ENCODE measurements at regions not wholly inside any gene's neighbourhood (a gene's known extent, or its start where the extent isn't known, plus 50 kb on each side); places are given as distances from the start of the nearest gene placed in this dataset.
"Not testable (repeated sequence)": the region's sequence is repeated elsewhere in the genome, so short reads cannot be mapped to it uniquely, and the experiment has no call there.

DNA sequence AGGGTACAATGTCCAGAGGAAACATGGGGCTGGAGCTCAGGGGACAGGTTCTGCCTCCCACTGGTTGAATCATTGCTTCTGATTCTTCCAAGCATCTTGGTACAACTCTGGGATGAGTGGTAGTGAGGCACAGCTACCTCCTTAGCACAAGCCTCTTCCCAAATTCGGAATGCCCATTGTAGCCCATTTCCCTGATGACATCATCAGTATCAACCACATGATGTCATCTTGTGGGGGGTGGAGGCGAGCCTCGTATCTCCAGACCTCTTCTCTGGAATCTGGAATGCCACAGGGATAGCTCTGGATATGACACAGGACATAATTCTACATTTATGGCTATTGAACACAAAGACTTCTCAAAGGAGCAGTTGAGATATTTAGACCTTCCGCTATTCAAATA lies 715.2 kb downstream of the RNF144A start:
- DNase-seq (ENCODE audit: extremely low read depth in 1 of 11, low read depth in 9 of 11, low spot score in 4 of 11): no peak

DNA sequence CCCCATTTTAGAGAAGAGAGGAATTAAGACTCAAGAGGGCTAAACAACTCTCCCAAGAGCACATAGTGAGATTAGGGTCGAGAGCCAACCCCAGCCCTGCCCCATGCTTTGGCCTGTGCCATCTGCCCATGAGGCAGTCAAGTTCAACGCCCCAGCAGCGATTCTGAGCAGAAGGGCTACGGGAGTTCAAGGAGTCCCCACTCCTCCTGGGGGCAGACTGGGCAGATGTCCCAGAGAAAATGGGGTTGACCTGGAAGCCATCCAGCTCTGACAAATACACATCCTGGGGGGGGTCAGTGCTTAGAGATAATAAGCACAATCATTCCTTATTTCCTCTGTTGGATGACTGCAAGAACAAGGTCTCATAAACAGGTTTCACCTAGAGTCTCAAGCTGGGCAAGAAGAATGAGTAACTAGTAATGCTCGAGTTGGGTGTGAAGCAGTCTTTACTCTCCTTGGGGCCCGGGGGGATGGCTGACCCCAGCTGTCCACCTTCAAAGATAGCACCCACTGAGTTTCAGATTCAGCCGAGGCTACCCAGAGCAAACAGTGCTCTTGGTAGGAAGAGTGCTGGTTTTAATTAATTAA lies 716.4 kb downstream of the RNF144A start:
- no peak for DNase-seq (ENCODE audit: extremely low read depth in 1 of 11, low read depth in 9 of 11, low spot score in 4 of 11)

DNA sequence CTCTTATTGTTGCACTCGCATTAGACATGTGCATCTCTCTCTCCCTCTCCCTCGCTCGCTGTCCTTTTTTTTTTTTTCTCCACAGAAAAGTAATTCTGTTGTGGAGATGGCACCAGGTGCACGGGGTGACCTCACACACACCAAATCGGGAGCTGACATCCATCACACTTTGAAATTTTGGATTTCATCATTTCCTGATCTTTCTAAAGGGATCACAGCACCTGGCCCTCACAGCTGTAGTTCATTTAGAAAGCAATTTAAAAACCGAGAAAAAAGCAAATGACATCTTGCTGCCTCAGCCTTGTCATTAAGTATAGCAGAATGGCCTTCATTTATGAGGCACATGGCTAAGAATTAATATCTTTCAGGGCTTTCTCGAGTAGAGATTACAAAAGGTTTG lies 717.2 kb downstream of the RNF144A start:
- no peak for DNase-seq (ENCODE audit: extremely low read depth in 1 of 11, low read depth in 9 of 11, low spot score in 4 of 11)

DNA sequence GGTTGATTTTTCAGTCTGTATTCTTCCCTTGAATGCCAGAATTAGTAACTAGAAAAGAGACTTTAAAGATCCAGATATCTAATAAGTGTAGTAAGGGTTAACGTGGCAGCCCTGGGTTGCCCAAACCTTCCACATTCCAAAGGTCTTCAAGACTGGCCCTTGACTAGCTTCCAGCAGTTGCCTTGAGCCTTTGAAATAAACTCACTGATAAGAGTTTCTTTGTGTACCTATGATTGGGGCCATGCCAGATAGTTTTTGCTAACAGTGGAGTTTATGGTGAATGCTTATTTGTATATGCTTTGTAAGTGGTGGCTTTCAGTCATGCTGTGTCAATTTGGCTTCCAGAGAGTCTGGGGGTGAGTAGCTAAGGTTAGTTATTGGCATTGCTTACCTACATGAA lies 722.3 kb downstream of the RNF144A start:
- no peak for DNase-seq (ENCODE audit: extremely low read depth in 1 of 11, low read depth in 9 of 11, low spot score in 4 of 11)

DNA sequence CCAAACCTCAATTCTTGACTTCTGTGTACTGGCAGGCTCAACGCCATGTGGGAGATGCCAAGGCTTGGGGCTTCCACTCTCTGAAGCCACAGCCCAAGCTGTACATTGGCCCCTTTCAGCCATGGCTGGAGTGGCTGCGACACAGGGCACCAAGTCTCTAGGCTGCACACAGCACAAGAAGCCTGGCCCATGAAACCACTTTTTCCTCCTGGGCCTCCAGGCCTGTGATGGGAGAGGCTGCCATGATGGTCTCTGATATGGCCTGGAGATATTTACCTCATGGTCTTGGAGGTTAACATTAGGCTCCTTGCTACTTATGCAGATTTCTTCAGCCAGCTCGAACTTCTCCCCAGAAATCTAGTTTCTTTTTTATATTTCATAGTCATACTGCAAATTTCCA lies 724.1 kb downstream of the RNF144A start:
- not testable (repeated sequence) for DNase-seq (ENCODE audit: extremely low read depth in 1 of 11, low read depth in 9 of 11, low spot score in 4 of 11)

DNA sequence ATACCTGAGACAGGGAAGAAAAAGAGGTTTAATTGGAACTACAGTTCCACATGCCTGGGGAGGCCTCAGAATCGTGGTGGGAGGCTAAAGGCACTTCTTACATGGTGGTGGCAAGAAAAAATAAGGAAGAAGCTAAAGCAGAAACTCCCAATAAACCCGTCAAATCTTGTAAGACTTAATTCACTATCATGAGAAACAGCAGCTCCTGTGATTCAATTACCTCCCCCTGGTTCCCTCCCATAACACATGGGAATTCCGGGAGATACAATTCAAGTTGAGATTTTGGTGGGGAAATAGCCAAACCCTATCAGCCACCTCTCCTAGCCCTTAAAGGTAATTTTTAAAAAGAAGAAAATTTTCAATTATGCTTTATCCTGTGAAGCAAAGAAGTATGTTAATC lies 728.8 kb downstream of the RNF144A start:
- no peak for DNase-seq (ENCODE audit: extremely low read depth in 1 of 11, low read depth in 9 of 11, low spot score in 4 of 11)

DNA sequence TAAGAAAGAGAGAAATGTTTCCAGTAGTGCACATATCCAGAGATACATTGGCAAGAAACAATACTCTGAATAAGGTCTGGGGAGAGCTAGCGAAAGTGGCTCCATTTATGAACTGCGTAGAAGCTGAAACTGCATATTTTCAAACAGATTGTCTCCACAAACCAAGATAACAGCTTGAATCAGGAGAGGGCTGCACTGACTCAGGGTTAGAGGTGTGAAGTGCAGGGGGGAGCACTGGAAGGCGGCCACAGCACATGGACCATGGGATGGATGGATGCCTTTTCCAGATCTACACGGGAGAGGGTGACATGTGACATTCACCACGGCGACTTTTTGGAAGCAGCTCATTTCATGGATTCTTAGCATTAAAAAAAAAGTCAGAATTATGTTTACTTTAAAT lies 729.4 kb downstream of the RNF144A start:
- DNase-seq (ENCODE audit: extremely low read depth in 1 of 11, low read depth in 9 of 11, low spot score in 4 of 11): no peak

DNA sequence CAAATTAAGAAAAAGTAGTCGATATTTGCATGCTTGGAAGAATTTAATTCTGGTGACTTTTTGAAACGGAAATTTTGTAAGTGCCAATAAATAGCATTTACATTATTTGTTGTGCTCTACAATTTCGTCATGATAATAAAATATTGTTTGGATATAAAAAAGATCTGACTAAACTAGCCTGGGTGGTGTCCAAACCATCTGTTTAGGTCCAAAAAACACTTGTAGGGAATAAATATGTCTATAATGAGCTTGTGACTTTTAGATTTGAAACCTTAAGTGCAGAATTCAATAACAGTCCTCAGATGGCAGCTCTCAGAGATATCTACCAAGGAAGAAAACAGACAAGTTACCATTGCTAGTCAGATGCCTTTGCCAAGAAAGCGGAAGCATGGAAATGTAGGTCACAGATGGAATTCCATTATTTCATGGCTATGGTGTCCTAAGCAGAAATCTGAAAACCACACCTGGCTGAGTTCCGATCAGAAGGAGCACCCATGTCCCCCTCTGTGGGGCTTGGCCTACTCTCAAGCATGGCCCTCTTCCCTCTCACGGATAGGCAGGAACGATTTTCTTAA lies 731.1 kb downstream of the RNF144A start:
- no peak for DNase-seq (ENCODE audit: extremely low read depth in 1 of 11, low read depth in 9 of 11, low spot score in 4 of 11)

DNA sequence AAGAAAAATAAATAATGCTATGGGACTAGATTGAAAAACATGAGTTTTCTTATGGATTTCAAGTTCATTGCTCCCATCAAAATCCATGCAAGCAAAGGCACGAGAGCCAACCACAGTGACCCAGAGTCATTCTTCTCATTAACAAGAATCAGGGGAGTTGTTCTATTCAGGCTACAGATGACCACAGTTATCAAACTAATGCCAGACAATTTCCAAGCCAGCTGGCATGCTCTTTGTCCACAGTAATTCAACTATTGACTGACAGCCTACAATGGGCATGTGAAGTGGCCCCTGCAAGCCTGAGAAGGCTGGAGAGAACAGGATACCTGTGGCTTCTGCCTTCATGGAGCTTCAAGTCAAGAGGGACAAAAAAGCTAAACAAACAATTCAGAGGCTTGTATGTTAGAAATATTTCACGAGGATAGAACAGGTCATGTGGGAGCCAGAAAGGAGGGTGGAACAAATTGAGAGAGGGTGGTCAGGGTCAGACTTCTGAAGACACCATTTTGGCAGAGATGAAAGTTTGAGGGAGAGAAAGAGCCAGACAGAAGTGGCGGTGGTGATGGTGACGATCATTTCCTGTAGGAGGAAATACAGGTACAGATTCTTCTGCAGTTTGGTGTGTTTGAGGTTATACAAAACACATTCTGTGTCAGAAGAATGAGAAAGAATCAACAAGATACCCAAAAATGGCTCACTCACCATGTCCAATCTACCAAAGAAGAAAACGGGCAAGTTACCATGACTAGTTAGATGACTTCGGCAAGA lies 732.4 kb downstream of the RNF144A start:
- DNase-seq (ENCODE audit: extremely low read depth in 1 of 11, low read depth in 9 of 11, low spot score in 4 of 11): no peak

DNA sequence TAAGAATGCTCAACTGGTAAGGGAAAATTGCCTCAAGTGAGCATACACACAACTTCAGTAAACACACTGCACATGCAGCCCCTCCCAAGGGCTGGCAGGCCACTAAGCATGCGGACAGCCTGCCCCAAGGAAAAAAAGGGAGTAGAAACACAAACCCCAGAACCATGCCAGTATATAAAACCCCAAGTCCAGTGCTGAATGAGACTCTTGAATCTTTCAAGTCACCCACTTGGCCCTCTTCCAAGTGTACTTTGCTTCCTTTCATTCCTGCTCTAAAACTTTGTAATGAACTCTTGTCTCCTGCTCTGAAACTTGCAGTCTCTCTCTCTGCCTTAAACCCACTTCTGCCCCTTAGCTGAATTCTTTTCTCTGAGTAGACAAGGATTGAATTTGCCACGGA lies 736.4 kb downstream of the RNF144A start:
- DNase-seq (ENCODE audit: extremely low read depth in 1 of 11, low read depth in 9 of 11, low spot score in 4 of 11): no peak

DNA sequence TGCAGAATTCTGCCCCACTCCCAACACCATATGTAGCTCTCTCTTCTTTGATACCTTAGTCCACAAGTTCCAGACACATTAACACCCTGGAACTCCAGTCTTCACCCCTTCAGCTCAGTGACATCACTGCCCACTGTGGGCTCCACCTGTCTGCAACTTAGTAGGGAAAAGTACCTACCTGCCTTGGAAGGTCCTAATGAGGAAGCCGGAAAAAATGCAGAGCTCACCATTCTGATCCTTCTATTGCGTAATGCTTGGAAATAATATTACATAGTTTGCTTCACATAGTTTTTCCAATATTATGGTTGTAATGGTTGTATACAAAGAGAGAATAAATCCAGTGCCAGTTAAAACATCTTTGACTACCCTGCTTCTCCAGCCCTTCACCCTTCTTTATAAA lies 738.4 kb downstream of the RNF144A start:
- DNase-seq (ENCODE audit: extremely low read depth in 1 of 11, low read depth in 9 of 11, low spot score in 4 of 11): no peak

DNA sequence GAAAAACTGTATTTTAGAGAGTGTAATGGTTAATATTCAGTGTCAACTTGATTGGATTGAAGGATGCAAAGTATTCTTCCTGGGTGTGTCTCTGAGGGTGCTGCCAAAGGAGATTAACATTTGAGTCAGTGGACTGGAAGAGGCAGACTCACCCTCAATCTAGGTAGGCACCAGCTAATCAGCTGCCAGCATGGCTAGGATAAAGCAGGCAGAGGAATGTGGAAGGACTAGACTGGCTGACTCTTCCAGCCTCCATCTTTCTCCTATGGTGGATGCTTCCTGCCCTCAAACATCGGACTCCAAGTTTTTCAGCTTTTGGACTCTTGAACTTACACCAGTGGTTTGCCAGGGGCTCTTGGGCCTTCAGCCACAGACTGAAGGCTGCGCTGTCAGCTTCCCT lies 740.3 kb downstream of the RNF144A start:
- DNase-seq (ENCODE audit: extremely low read depth in 1 of 11, low read depth in 9 of 11, low spot score in 4 of 11): not testable (repeated sequence)

DNA sequence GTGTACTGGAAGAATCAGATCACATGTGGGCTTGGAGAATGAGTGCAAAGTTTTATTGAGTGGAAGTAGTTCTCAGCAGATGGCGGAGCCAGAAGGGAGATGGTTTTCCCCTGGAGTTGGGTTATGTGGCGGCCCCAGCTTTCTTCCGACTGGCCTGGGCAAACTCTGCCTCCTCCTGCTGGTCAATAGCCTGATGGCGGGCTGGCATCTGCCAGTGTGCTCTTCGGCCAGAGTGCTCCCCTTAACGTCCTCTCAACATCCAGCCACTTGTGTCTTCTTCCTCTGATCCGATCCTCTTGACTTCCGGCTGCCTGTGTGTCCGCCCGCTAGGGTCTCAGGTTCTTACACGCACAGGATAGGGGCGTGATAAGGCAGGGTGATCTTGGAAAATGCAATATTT lies 741.3 kb downstream of the RNF144A start:
- DNase-seq (ENCODE audit: extremely low read depth in 1 of 11, low read depth in 9 of 11, low spot score in 4 of 11): no peak

DNA sequence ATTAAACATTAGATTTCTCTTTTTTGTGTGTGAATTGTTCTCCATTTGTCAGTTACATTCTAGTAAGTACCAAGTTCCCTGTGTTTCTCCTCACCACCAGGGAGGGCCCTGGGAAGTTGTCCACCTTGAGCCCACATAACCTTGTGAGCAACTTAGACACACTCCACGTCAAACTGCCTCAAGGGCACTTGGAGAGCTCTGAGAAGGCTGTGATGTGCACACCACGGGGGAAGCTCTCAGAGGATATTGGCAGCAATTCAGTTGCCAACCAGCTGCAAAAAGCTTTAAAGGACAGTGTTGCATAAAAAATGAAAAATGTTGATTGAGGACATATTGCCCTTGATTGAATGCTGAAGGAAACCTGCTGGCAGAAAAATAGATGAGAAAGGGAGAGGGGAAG lies 743.6 kb downstream of the RNF144A start:
- DNase-seq (ENCODE audit: extremely low read depth in 1 of 11, low read depth in 9 of 11, low spot score in 4 of 11): no peak

DNA sequence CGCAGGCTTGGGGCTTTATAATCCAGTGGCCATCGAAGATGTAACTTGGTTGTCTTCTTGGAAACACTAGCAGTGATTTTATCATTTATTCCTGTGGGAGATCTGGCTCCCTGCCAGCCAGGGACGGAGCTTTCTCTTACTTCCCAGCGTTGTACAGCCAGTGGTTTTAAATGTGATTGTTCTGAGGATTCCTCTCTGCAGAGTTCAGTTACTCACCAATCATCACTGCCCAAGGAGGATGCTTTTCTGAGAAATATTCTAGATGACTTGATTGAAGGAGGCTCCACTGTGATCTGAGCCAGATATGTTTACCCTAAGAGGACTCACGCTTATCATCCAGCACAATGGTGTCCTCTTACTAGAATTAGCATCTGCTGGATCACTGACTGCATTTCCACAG lies 744.3 kb downstream of the RNF144A start:
- DNase-seq (ENCODE audit: extremely low read depth in 1 of 11, low read depth in 9 of 11, low spot score in 4 of 11): no peak

DNA sequence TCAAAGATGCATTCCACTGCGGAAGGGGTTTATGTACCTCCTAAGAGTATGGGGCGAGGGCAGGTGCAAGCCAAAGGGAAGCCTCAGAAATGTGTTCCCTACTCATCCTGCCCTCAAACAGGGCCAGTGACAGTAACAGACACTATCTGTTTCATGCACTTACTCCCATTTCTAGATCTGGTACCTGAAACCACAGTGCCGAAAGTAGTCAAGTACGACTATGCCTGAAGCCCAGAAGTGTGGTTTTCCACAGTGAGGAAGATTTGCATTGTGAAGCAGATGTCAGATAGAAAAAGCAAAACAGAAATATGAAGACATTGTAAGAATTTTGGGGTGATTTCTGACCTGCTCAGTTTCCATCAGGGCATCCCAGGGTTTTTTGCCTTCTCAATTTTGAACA lies 748.7 kb downstream of the RNF144A start:
- DNase-seq (ENCODE audit: extremely low read depth in 1 of 11, low read depth in 9 of 11, low spot score in 4 of 11): no peak

DNA sequence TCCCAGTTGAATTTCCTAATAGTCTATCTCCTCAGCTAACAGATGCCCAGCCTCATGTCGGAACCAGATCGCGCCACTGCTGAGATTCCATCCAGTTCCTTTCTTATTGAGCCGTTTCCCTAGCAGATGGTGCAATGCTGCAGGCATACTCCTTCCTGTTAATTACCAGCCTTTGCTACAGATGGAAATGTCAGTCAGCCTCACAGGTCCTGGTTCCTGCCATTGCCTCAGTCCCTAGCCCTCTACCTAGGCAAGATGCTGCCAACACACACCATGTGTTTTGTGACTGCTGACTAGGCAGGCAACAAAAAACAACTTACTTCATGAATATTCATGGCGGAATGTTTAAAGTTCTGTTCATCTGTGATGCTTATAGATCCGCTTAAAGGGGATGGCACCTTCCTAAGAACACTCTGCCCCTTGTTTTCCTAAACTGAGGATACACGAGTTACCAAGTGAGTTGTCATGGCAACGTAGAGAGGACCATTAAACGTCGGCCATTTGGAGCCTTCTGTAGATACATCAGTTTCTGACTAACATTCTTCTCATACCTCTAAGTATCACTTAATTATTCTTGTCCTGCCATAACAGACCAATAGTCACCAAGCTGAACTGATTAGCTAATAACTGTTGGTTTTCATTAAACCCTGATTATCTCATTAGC lies 749.5 kb downstream of the RNF144A start:
- no peak for DNase-seq (ENCODE audit: extremely low read depth in 1 of 11, low read depth in 9 of 11, low spot score in 4 of 11)

DNA sequence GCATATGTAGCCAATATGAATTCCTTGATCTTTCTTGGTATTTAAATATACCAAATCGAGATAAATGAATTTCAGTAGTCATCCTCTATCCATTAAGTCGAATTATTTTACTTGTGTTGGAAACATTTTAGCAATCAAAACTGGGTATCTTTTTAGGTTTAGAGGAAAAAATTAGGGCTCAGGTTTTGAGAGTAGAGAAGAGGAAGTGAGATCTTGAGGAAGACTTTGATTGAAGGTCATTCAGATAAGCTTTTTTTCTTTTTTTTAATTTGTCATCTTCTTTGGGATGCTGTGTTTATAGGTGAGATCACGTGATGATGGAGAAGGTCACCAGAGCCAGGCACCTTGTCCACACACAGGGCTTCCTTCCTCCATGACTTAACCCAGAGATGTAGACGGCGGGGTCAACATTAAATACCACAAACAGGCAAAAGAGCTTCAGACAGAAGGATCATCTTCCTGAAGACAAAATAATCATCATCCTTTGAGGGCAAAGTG lies 750.1 kb downstream of the RNF144A start:
- DNase-seq (ENCODE audit: extremely low read depth in 1 of 11, low read depth in 9 of 11, low spot score in 4 of 11): no peak

DNA sequence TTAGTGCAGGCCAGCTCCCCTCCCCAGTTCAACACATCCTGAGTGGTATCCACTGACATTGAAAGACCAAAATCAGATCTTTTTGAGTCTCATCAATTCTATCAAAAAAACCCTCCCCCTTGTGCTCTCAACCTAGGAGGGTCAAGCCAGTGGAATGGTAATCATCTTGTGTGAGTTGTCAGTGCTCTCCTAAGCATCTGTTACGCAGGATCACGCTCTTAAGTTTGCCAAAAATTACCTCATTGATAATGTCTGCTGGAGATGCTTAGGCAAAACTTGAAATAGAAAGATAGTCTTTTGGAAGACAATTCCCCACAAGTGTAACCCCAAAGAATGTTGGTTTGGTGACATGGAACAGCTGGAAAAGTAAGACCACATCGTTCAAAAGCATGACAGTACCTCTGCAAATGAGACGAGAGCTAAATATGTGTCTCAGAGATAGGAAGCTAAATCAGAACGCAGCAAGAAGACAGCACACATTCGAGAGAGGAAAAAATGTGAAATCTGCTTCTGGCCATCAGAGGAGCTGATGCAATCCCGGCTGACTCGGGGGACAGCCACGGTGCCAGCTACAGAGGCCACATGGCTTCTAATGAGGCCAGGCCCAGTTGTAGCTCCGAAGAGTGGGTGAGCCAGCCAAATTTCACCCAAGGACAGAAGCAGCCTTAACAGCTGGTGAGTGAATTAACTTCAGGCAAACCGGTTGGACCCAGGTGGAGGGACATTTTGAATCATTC lies 753.9 kb downstream of the RNF144A start:
- no peak for DNase-seq (ENCODE audit: extremely low read depth in 1 of 11, low read depth in 9 of 11, low spot score in 4 of 11)

All from renal cortex interstitium (tissue), 11 donors.